HCT116 (cell line): ENCODE measurements at regions not wholly inside any gene's neighbourhood (a gene's known extent, or its start where the extent isn't known, plus 50 kb on each side); places are given as distances from the start of the nearest gene placed in this dataset.

Experiments used
- ATAC-seq: fragments of 200-7000 bp; cut with Tn5 transposase; 2 replicates; pipeline ENCODE4 v1.9.1; 2020; ENCODE audit warnings: mild to moderate bottlenecking, moderate library complexity
- BruUV-seq: library from RNA; stranded (reverse); fragments of 400-500 nt; replicated peaks from 2 replicates; lab custom pipeline; 2021; lab: Mats Ljungman, UMichigan
- CTCF ChIA-PET: fragments of 300-600 bp; sonication (Branson Sonifier 250); formaldehyde crosslinking; loops from one replicate; lab custom pipeline; 2021; ENCODE audit warnings: antibody characterized with exemption; lab: Charles Lee
- POLR2A ChIA-PET: fragments of 300-600, 350-600 bp; sonication (Branson Sonifier 250); formaldehyde crosslinking; loops from one replicate; lab custom pipeline; 2021; ENCODE audit warnings: antibody characterized with exemption; lab: Charles Lee
- RAD21 ChIA-PET, 2 experiments: fragments of 300-600 bp; sonication (Branson Sonifier 250); formaldehyde crosslinking; loops; one replicate each; lab custom pipeline; 2023; ENCODE audit warnings: low total read pairs in 2 of 2; ENCODE audit not compliant: uncharacterized antibody in 2 of 2, unreplicated experiment in 2 of 2, low non-redundant PET in 1 of 2; lab: Charles Lee
- DNase-seq: peaks from one replicate; pipeline ENCODE4 v3.0.0-alpha.2; 2010; ENCODE audit warnings: low read depth, low spot score
- H2AFZ ChIP-seq: fragments of 200-600 bp; shearing (Covaris generic), sonication (generic); 2 replicates; pipeline ENCODE4 v1.6.1; 2017; ENCODE audit warnings: low read depth, mixed run types, mixed read lengths, antibody characterized with exemption, low read length; ENCODE audit not compliant: poor library complexity, severe bottlenecking
- H3K27ac ChIP-seq: 2 replicates; pipeline ENCODE4 v1.5.1; 2012; ENCODE audit warnings: low read depth, low read length
- H3K27me3 ChIP-seq: fragments of 200-600 bp; sonication (generic); 2 replicates; pipeline ENCODE4 v1.6.1; 2016; ENCODE audit warnings: mixed run types, low read length, mixed read lengths; ENCODE audit not compliant: insufficient read depth
- H3K36me3 ChIP-seq, 2 experiments: fragments of 200-500 bp in 1 of 2; fragments of 200-600 bp in 1 of 2; sonication (Bioruptor generic) in 1 of 2; sonication (generic) in 1 of 2; 2 replicates each; pipeline versions ENCODE4 v1.5.1 to v1.6.1; 2014 to 2016; ENCODE audit warnings: low read length in 2 of 2, inconsistent platforms in 1 of 2, mixed read lengths in 1 of 2, mixed run types in 1 of 2; ENCODE audit not compliant: insufficient read depth in 2 of 2, control insufficient read depth in 1 of 2
- H3K4me1 ChIP-seq, 2 experiments: fragments of 200-600 bp in 1 of 2; sonication (generic) in 1 of 2; 2 replicates each; pipeline versions ENCODE4 v1.5.1 to v1.6.1; 2012 to 2017; ENCODE audit warnings: low read length in 2 of 2, inconsistent platforms in 1 of 2, mild to moderate bottlenecking in 1 of 2, mixed read lengths in 1 of 2, mixed run types in 1 of 2, moderate library complexity in 1 of 2; ENCODE audit not compliant: insufficient read depth in 2 of 2, control insufficient read depth in 1 of 2
- H3K4me2 ChIP-seq: fragments of 200-600 bp; sonication (generic); 2 replicates; pipeline ENCODE4 v1.6.1; 2017; ENCODE audit warnings: mixed run types, low read length, mixed read lengths
- H3K4me3 ChIP-seq, 2 experiments: fragments of 200-600 bp in 1 of 2; sonication (generic) in 1 of 2; replicated peaks in 1 of 2; 2 replicates each; pipeline ENCODE4 v1.5.1; 2011 to 2016; ENCODE audit warnings: low read length in 2 of 2, control low read depth in 1 of 2, low read depth in 1 of 2, mild to moderate bottlenecking in 1 of 2, mixed read lengths in 1 of 2, mixed run types in 1 of 2
- H3K79me2 ChIP-seq: fragments of 200-600 bp; sonication (generic); 2 replicates; pipeline ENCODE4 v1.6.1; 2017; ENCODE audit warnings: mild to moderate bottlenecking, mixed run types, low read length, moderate library complexity, mixed read lengths; ENCODE audit not compliant: insufficient read depth
- H3K9ac ChIP-seq: fragments of 200-600 bp; sonication (generic); 2 replicates; pipeline ENCODE4 v1.6.1; 2016; ENCODE audit warnings: low read length, mixed read lengths
- H3K9me2 ChIP-seq: fragments of 200-600 bp; sonication (generic), shearing (Covaris generic); 2 replicates; pipeline ENCODE4 v1.6.1; 2017; ENCODE audit warnings: mixed run types, mild to moderate bottlenecking, moderate library complexity; ENCODE audit not compliant: insufficient read depth
- H3K9me3 ChIP-seq, 2 experiments: fragments of 200-500 bp in 1 of 2; fragments of 200-600 bp in 1 of 2; sonication (Bioruptor generic) in 1 of 2; sonication (generic) in 1 of 2; 2 replicates each; pipeline ENCODE4 v1.6.1; 2014 to 2017; ENCODE audit warnings: low read length in 2 of 2, mixed read lengths in 2 of 2, inconsistent platforms in 1 of 2, low read depth in 1 of 2, mild to moderate bottlenecking in 1 of 2, mixed run types in 1 of 2, moderate library complexity in 1 of 2; ENCODE audit not compliant: control insufficient read depth in 1 of 2, insufficient read depth in 1 of 2
- H4K20me1 ChIP-seq: fragments of 200-600 bp; sonication (generic), shearing (Covaris generic); 2 replicates; pipeline ENCODE4 v1.6.1; 2017; ENCODE audit warnings: mixed run types, mild to moderate bottlenecking, moderate library complexity; ENCODE audit not compliant: insufficient read depth
- CBX3 ChIP-seq: IDR thresholded peaks from 2 replicates; pipeline ENCODE4 v1.6.1; 2012; ENCODE audit warnings: low read depth
- ELF1 ChIP-seq: IDR thresholded peaks from 2 replicates; pipeline ENCODE4 v1.6.1; 2012; ENCODE audit warnings: low read depth, borderline replicate concordance
- EZH2 ChIP-seq: fragments of 200-600 bp; sonication (generic); IDR thresholded peaks from 2 replicates; pipeline ENCODE4 v1.6.1; 2017; ENCODE audit warnings: antibody characterized with exemption, mixed run types
- EZH2phosphoT487 ChIP-seq: fragments of 200-600 bp; IDR thresholded peaks from 2 replicates; pipeline ENCODE4 v1.6.1; 2018; ENCODE audit warnings: antibody characterized with exemption, borderline replicate concordance
- FOSL1 ChIP-seq: IDR thresholded peaks from 2 replicates; pipeline ENCODE4 v1.6.1; 2012; ENCODE audit warnings: low read depth
- JUND ChIP-seq: IDR thresholded peaks from 2 replicates; pipeline ENCODE4 v1.6.1; 2012
- MAX ChIP-seq: IDR thresholded peaks from 2 replicates; pipeline ENCODE4 v1.6.1; 2012
- POLR2A ChIP-seq: IDR thresholded peaks from 2 replicates; pipeline ENCODE4 v1.7.0; 2011; ENCODE audit warnings: borderline replicate concordance; ENCODE audit not compliant: insufficient read depth, insufficient read length; ENCODE audit errors: extremely low read depth
- ZNF274 ChIP-seq: fragments of 200-500 bp; sonication (Bioruptor generic); IDR thresholded peaks from 2 replicates; pipeline ENCODE4 v1.6.1; 2014; ENCODE audit warnings: mild to moderate bottlenecking, low read depth, low read length, inconsistent platforms
- intact Hi-C: fragments of 100-400 bp; cut with micrococcal nuclease; formaldehyde crosslinking; loops from 2 replicates; pipeline ENCODE4 v1.10.0; 2022

GRCh38 chr3:87801409-87801808 lies 257.4 kb downstream of the CGGBP1 start:
- ATAC-seq (no peak), DNase-seq (no peak)
- RAD21 ChIA-PET, result no interaction called here
- Histone ChIP-seq H3K79me2 (no peaks in the 10 kb centered on the region), H3K27ac (no peak overlapping the region), H4K20me1 (no peaks in the 10 kb centered on the region), H2AFZ (no peak overlapping the region), H3K27me3 (0 out of 2 replicates have a peak, but pooled peaks cover 5% of the 10 kb centered on the region), H3K4me3 (no peak overlapping the region), H3K4me1 (no peaks in the 10 kb centered on the region), H3K9me2 (no peaks in the 10 kb centered on the region), H3K36me3 (no peaks in the 10 kb centered on the region), H3K9ac (no peak overlapping the region), H3K9me3 (no peaks in the 10 kb centered on the region), H3K4me2 (no peak overlapping the region)
- intact Hi-C loops, result no loop called here
- CTCF ChIA-PET, result no interaction called here
- POLR2A ChIA-PET, result no interaction called here
- TF ChIP-seq FOSL1 (no peak), JUND (no peak), EZH2 (no peak), CBX3 (no peak), EZH2phosphoT487 (no peak), ELF1 (no peak), MAX (no peak)
- BruUV-seq, result no TSS peak

GRCh38 chr3:87800516-87800915 lies 258.3 kb downstream of the CGGBP1 start:
- DNase-seq (no peak), ATAC-seq (no peak)
- H3K4me1 ChIP-seq, result no peaks in the 10 kb centered on the region
- H4K20me1 ChIP-seq, result no peaks in the 10 kb centered on the region
- H3K4me2 ChIP-seq, result no peak overlapping the region
- no peaks in the 10 kb centered on the region for H3K9me3 ChIP-seq
- POLR2A ChIA-PET, result no interaction called here
- no peak overlapping the region for H3K4me3 ChIP-seq
- TF ChIP-seq MAX (no peak), EZH2 (no peak), JUND (no peak), POLR2A (no peak), ZNF274 (no peak), ELF1 (no peak)
- no TSS peak for BruUV-seq
- H3K27ac ChIP-seq, result no peak overlapping the region
- H2AFZ ChIP-seq, result no peak overlapping the region
- H3K9me2 ChIP-seq, result no peaks in the 10 kb centered on the region
- CTCF ChIA-PET, result no interaction called here
- no peak overlapping the region for H3K9ac ChIP-seq
- intact Hi-C loops, result no loop called here
- H3K79me2 ChIP-seq, result no peaks in the 10 kb centered on the region
- H3K36me3 ChIP-seq, result no peaks in the 10 kb centered on the region
- RAD21 ChIA-PET, result no interaction called here
- 0 out of 2 replicates have a peak, but pooled peaks cover 5% of the 10 kb centered on the region for H3K27me3 ChIP-seq
